Cardiac fibroblast (primary cell): ENCODE measurements at regions not wholly inside any gene's neighbourhood (a gene's known extent, or its start where the extent isn't known, plus 50 kb on each side); places are given as distances from the start of the nearest gene placed in this dataset.

Experiments used
- DNase-seq, 2 donors: peaks; one replicate each; pipeline versions ENCODE4 v3.0.0 to v3.0.0-alpha.2; 2010; ENCODE audit warnings: low read depth in 2 of 2
- H3K4me3 ChIP-seq, 2 donors: replicated peaks in 1 of 2; 1 replicate in 1 of 2; 2 replicates in 1 of 2; pipeline ENCODE4 v1.5.1; 2011; ENCODE audit warnings: low read depth in 2 of 2, low read length in 2 of 2, mild to moderate bottlenecking in 2 of 2, moderate library complexity in 1 of 2
- TF ChIP-seq, protein P1 (sequence below): IDR thresholded peaks from one replicate; pipeline ENCODE4 v1.5.1; 2011; ENCODE audit warnings: low read depth, mild to moderate bottlenecking, low read length, inconsistent platforms

DNA sequence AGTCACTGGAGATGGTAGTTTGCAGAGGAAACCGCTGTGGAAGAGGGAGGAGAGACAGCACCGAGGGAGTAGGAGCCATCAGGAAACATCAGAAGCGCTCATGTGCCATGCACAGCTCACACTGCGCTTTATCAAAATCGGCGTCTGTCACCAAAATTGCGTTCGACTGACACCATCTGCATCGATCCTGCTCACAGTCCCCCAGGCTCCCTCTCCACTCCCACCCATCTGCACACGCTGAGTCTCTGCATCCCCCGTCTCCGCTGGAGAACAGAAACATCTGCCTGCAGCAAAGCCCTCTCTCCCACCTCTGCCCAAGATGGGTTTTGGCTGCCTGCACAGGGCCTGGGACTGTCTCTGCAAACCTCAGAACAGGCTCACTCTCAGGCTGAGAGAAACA is 187.5 kb upstream of the RPL38 start:
- DNase-seq = no peak
- H3K4me3 ChIP-seq = no peak overlapping the region
- TF ChIP-seq, protein P1, sequence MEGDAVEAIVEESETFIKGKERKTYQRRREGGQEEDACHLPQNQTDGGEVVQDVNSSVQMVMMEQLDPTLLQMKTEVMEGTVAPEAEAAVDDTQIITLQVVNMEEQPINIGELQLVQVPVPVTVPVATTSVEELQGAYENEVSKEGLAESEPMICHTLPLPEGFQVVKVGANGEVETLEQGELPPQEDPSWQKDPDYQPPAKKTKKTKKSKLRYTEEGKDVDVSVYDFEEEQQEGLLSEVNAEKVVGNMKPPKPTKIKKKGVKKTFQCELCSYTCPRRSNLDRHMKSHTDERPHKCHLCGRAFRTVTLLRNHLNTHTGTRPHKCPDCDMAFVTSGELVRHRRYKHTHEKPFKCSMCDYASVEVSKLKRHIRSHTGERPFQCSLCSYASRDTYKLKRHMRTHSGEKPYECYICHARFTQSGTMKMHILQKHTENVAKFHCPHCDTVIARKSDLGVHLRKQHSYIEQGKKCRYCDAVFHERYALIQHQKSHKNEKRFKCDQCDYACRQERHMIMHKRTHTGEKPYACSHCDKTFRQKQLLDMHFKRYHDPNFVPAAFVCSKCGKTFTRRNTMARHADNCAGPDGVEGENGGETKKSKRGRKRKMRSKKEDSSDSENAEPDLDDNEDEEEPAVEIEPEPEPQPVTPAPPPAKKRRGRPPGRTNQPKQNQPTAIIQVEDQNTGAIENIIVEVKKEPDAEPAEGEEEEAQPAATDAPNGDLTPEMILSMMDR = no peak

DNA sequence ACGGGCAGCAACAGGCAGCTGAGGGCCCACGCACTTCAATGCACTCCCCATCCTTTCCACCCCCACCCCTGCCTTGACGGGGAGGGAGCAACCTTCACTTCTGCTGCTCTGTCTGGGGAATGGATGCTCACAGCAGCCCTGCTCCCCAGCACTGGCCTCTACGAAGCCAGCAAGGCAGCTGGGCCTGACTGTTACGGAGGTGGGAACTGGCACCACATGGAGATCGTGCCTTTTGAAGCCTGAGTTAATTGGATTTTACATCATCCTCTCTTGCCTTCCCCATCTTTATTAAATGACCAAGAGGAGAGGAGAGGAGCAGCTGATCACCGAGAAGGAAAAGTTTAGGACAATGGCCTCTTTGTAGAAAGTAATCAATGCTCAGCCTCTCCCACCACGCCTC is 187.0 kb upstream of the RPL38 start:
- DNase-seq = no peak
- no peak overlapping the region for H3K4me3 ChIP-seq
- TF ChIP-seq, protein P1 = no peak

DNA sequence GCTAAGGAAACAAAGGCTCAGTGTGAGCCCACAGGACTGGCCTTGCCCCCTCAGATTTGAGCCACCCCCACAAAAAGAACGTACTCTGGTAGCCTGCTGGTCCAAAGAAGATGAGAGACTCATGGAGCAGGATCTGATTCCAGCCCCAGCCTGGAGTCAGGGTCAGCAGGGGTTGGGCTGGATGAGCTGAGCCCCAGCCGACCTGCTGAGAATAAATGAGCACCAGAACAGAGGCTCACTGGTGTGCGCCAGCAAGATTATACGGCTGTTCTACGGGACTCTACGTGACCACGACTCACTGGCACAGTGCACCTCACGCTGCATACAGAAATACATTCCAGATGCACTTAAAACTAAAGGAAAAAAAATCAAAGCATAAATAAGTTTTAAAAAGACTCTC is 186.0 kb upstream of the RPL38 start:
- no peak for DNase-seq
- TF ChIP-seq, protein P1 = no peak
- H3K4me3 ChIP-seq = no peak overlapping the region

DNA sequence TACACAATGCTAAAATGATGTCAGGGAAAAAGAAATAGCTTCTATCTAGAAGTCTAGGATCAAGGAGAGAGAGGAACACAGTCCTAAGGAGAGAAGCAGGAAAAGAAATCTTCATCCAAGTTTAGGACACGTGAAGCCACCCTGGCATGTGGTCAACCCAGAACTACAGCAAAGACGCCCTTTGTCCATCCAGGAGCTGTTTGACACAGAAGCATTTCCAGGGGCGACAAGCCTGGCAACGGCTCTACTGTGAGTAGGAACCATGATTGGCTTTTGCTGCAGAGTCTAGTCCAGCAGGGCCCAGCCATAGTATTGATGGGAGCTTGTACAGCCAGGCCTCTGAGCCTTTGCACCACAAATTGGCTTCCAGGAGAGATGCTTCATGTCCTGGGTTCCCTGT is 185.4 kb upstream of the RPL38 start:
- TF ChIP-seq, protein P1 = no peak

DNA sequence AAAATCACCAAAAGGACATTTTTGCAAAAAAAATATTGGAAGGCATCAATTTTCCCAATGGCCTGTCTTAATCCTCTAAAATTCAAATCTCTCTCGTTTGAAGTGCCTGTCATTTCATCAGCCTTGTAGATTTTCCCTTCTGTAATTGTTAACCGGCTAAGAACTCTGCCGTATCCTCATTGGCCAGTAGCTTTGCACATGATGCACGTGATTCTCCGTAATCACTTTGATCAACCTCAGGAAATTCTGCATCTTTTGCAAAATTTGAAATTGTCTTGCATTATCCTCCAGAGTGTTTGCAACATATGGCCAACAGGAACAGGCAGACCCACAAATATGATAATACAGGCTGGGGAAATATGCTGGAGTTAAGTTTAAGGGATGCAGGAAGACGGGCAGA is 184.2 kb upstream of the RPL38 start:
- no peak overlapping the region for H3K4me3 ChIP-seq
- TF ChIP-seq, protein P1 = no peak
- no peak for DNase-seq

More for the DNA sequence above, 185.4 kb upstream of the RPL38 start:
- no peak for DNase-seq
- H3K4me3 ChIP-seq = no peak overlapping the region

DNA sequence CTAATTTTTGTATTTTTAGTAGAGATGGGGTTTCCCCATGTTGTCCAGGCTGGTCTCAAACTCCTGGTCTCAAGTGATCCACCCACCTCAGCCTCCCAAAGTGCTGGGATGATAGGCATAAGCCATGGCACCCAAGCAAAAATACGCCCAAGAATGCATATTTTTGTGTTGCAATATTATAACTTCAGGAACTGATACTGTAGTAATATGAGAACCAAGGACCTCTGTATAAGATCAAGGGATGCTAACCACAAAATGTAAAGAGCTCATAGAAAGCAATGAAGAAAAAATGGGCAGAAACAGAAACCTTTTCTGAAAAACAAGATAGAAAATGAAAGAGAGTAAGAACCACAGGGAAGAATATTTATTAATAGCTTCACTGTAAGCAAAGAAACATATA is 183.6 kb upstream of the RPL38 start:
- DNase-seq = no peak
- no peak overlapping the region for H3K4me3 ChIP-seq
- TF ChIP-seq, protein P1 = no peak

DNA sequence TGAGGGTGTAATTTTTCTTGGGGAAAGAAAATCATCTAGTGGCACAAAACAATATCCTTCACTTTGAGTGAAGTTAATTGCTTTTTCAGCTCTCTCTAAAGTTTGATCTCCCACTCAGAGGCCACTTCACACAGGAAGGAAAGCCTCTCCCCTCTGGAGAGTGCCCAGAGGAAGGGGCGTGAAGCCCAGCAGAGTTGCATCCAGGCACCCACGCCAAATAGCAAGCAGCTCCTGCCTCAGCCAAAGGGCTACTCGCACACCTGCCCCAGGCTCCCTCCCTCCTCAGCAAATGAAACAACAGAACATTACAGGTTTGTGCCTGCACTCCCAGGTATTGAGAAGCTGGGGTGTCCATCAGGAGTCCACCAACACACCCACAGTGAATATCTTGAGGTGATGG is 183.0 kb upstream of the RPL38 start:
- TF ChIP-seq, protein P1 = no peak
- no peak for DNase-seq
- no peak overlapping the region for H3K4me3 ChIP-seq
